GM21423 (cell line): ENCODE measurements at regions not wholly inside any gene's neighbourhood (a gene's known extent, or its start where the extent isn't known, plus 50 kb on each side); places are given as distances from the start of the nearest gene placed in this dataset.

ENCODE experiments used
- ATAC-seq: cut with Tn5 transposase; IDR thresholded peaks from one replicate; pipeline ENCODE4 v1.9.1; 2021; ENCODE audit warnings: mild to moderate bottlenecking, moderate library complexity; ENCODE audit not compliant: unreplicated experiment

GRCh38 chr2:62596061-62596921, 90.3 kb upstream of the TMEM17 start:
- ATAC-seq, result no peak

GRCh38 chr2:62595474-62595873, 89.5 kb upstream of the TMEM17 start:
- no peak for ATAC-seq

GRCh38 chr2:62593825-62594224, 87.8 kb upstream of the TMEM17 start:
- ATAC-seq, result no peak

- ATAC-seq, result no peak
Observed at GRCh38 chr2:62591491-62591890, 85.5 kb upstream of the TMEM17 start.

- ATAC-seq, result no peak
Observed at GRCh38 chr2:62589691-62590356, 83.8 kb upstream of the TMEM17 start.

GRCh38 chr2:62587592-62587991, 81.6 kb upstream of the TMEM17 start:
- ATAC-seq, result no peak

- peak; percentile 69 for ATAC-seq
Observed at GRCh38 chr2:62586981-62587380, 81.0 kb upstream of the TMEM17 start.

GRCh38 chr2:62578803-62579640, 73.0 kb upstream of the TMEM17 start:
- no peak for ATAC-seq

- no peak for ATAC-seq
Observed at GRCh38 chr2:62577994-62578781, 72.2 kb upstream of the TMEM17 start.

GRCh38 chr2:62576276-62576939, 70.4 kb upstream of the TMEM17 start:
- no peak for ATAC-seq

- ATAC-seq, result no peak
Observed at GRCh38 chr2:62573936-62574335, 67.9 kb upstream of the TMEM17 start.

- ATAC-seq, result no peak
Observed at GRCh38 chr2:62573137-62573731, 67.2 kb upstream of the TMEM17 start.

GRCh38 chr2:62570861-62571698, 65.1 kb upstream of the TMEM17 start:
- ATAC-seq, result no peak

- ATAC-seq, result no peak
Observed at GRCh38 chr2:62569907-62570841, 64.2 kb upstream of the TMEM17 start.

GRCh38 chr2:62568983-62569837, 63.2 kb upstream of the TMEM17 start:
- no peak for ATAC-seq

GRCh38 chr2:62568074-62568473, 62.1 kb upstream of the TMEM17 start:
- no peak for ATAC-seq

GRCh38 chr2:62567669-62568068, 61.7 kb upstream of the TMEM17 start:
- ATAC-seq, result no peak
